ENCODE measurements at regions not wholly inside any gene's neighbourhood (a gene's known extent, or its start where the extent isn't known, plus 50 kb on each side); places are given as distances from the start of the nearest gene placed in this dataset.
A peak's percentile ranks its signal among the peaks of the same experiment; 100 is the strongest.

- no TSS peak for BruUV-seq (replicated peaks)
- no peak for DNase-seq
- Mint-ChIP-seq H3K4me3 (ENCODE audit: low read depth, unreplicated experiment) (no peak overlapping the region), H3K9me3 (ENCODE audit: low read depth, unreplicated experiment) (no peaks in the 10 kb centered on the region), H3K27me3 (ENCODE audit: unreplicated experiment) (no peaks in the 10 kb centered on the region), H3K36me3 (ENCODE audit: insufficient read depth, unreplicated experiment) (no peaks in the 10 kb centered on the region), H3K4me1 (ENCODE audit: low read depth, unreplicated experiment) (peaks cover 9% of the 10 kb centered on the region), H3K27ac (ENCODE audit: unreplicated experiment) (no peak overlapping the region)
- CTCF ChIA-PET, result no interaction called here
- no peak for TF ChIP-seq CTCF (IDR thresholded peaks at IDR 0.05; ENCODE audit: unreplicated experiment)
- intact Hi-C loops (cut with micrococcal nuclease; ENCODE audit: unreplicated experiment), result no loop called here
Observed at GRCh38 chr7:96430356-96430755, 108.5 kb upstream of the SLC25A13 start.

GRCh38 chr7:96427143-96427542 is 105.2 kb upstream of the SLC25A13 start:
- intact Hi-C loops (cut with micrococcal nuclease; ENCODE audit: unreplicated experiment), result no loop called here
- Mint-ChIP-seq H3K4me1 (ENCODE audit: low read depth, unreplicated experiment) (peaks cover 9% of the 10 kb centered on the region), H3K27ac (ENCODE audit: unreplicated experiment) (no peak overlapping the region), H3K36me3 (ENCODE audit: insufficient read depth, unreplicated experiment) (no peaks in the 10 kb centered on the region), H3K4me3 (ENCODE audit: low read depth, unreplicated experiment) (no peak overlapping the region), H3K27me3 (ENCODE audit: unreplicated experiment) (no peaks in the 10 kb centered on the region), H3K9me3 (ENCODE audit: low read depth, unreplicated experiment) (no peaks in the 10 kb centered on the region)
- no TSS peak for BruUV-seq (replicated peaks)
- CTCF ChIA-PET, result interaction anchor here (0.6 kb wide), 1 partner anchor 286 kb away, joined by 3 read pairs; no protein-coding TSS in a partner anchor
- no peak for DNase-seq
- no peak for TF ChIP-seq CTCF (IDR thresholded peaks at IDR 0.05; ENCODE audit: unreplicated experiment)

GRCh38 chr7:96426685-96427084 is 104.8 kb upstream of the SLC25A13 start:
- BruUV-seq (replicated peaks), result no TSS peak
- H3K9me3 Mint-ChIP-seq (ENCODE audit: low read depth, unreplicated experiment), result no peaks in the 10 kb centered on the region
- intact Hi-C loops (cut with micrococcal nuclease; ENCODE audit: unreplicated experiment), result no loop called here
- TF ChIP-seq CTCF (IDR thresholded peaks at IDR 0.05; ENCODE audit: unreplicated experiment), result no peak
- H3K27me3 Mint-ChIP-seq (ENCODE audit: unreplicated experiment), result no peaks in the 10 kb centered on the region
- H3K36me3 Mint-ChIP-seq (ENCODE audit: insufficient read depth, unreplicated experiment), result no peaks in the 10 kb centered on the region
- CTCF ChIA-PET, result interaction anchor here (0.6 kb wide), 1 partner anchor 286 kb away, joined by 3 read pairs; no protein-coding TSS in a partner anchor
- no peak for DNase-seq
- H3K4me1 Mint-ChIP-seq (ENCODE audit: low read depth, unreplicated experiment), result peaks cover 9% of the 10 kb centered on the region
- no peak overlapping the region for H3K4me3 Mint-ChIP-seq (ENCODE audit: low read depth, unreplicated experiment)
- H3K27ac Mint-ChIP-seq (ENCODE audit: unreplicated experiment), result no peak overlapping the region

GRCh38 chr7:96426027-96426426 is 104.1 kb upstream of the SLC25A13 start:
- CTCF ChIA-PET, result interaction anchor here (0.7 kb wide), 1 partner anchor 343 kb away, joined by 3 read pairs; no protein-coding TSS in a partner anchor

More at GRCh38 chr7:96426027-96426426, 104.1 kb upstream of the SLC25A13 start:
- no peaks in the 10 kb centered on the region for H3K27me3 Mint-ChIP-seq (ENCODE audit: unreplicated experiment)
- peak overlapping the region; percentile 20 for H3K27ac Mint-ChIP-seq (ENCODE audit: unreplicated experiment)
- H3K4me1 Mint-ChIP-seq (ENCODE audit: low read depth, unreplicated experiment), result peaks cover 9% of the 10 kb centered on the region
- no peaks in the 10 kb centered on the region for H3K9me3 Mint-ChIP-seq (ENCODE audit: low read depth, unreplicated experiment)
- no TSS peak for BruUV-seq (replicated peaks)
- H3K4me3 Mint-ChIP-seq (ENCODE audit: low read depth, unreplicated experiment), result no peak overlapping the region
- no peak for TF ChIP-seq CTCF (IDR thresholded peaks at IDR 0.05; ENCODE audit: unreplicated experiment)
- H3K36me3 Mint-ChIP-seq (ENCODE audit: insufficient read depth, unreplicated experiment), result no peaks in the 10 kb centered on the region
- peak; percentile 13 for DNase-seq
- intact Hi-C loops (cut with micrococcal nuclease; ENCODE audit: unreplicated experiment), result no loop called here

All from Calu3 (cell line).